GM19043 (cell line): ENCODE measurements at regions not wholly inside any gene's neighbourhood (a gene's known extent, or its start where the extent isn't known, plus 50 kb on each side); places are given as distances from the start of the nearest gene placed in this dataset.

ENCODE experiments used
- ATAC-seq: cut with Tn5 transposase; IDR thresholded peaks from one replicate; pipeline ENCODE4 v1.9.1; 2021; ENCODE audit warnings: low read depth; ENCODE audit not compliant: unreplicated experiment

GRCh38 chr20:12337601-12338000 is 419.9 kb downstream of the BTBD3 start:
- ATAC-seq: no peak

GRCh38 chr20:12345978-12346377 is 428.3 kb downstream of the BTBD3 start:
- ATAC-seq: no peak

- ATAC-seq: no peak
Measured at GRCh38 chr20:12353842-12354241, 436.1 kb downstream of the BTBD3 start.

- ATAC-seq: no peak
Measured at GRCh38 chr20:12354725-12355124, 437.0 kb downstream of the BTBD3 start.

- ATAC-seq: no peak
Measured at GRCh38 chr20:12355185-12355584, 437.5 kb downstream of the BTBD3 start.

- ATAC-seq: no peak
Measured at GRCh38 chr20:12358006-12358654, 440.4 kb downstream of the BTBD3 start.

- no peak for ATAC-seq
Measured at GRCh38 chr20:12358655-12359009, 440.9 kb downstream of the BTBD3 start.

GRCh38 chr20:12371990-12372389 is 454.3 kb downstream of the BTBD3 start:
- ATAC-seq: no peak

GRCh38 chr20:12372557-12372956 is 454.9 kb downstream of the BTBD3 start:
- ATAC-seq: no peak

GRCh38 chr20:12375967-12376366 is 458.3 kb downstream of the BTBD3 start:
- ATAC-seq: no peak

- ATAC-seq: no peak
Measured at GRCh38 chr20:12383821-12384220, 466.1 kb downstream of the BTBD3 start.

GRCh38 chr20:12386821-12387220 is 469.1 kb downstream of the BTBD3 start:
- no peak for ATAC-seq

GRCh38 chr20:12391099-12391498 is 473.4 kb downstream of the BTBD3 start:
- no peak for ATAC-seq

GRCh38 chr20:12394786-12395185 is 477.1 kb downstream of the BTBD3 start:
- no peak for ATAC-seq

GRCh38 chr20:12395353-12395752 is 477.7 kb downstream of the BTBD3 start:
- no peak for ATAC-seq

GRCh38 chr20:12395760-12396159 is 478.1 kb downstream of the BTBD3 start:
- ATAC-seq: no peak

GRCh38 chr20:12399110-12399836 is 481.6 kb downstream of the BTBD3 start:
- ATAC-seq: no peak

- no peak for ATAC-seq
Measured at GRCh38 chr20:12404941-12405340, 487.2 kb downstream of the BTBD3 start.

GRCh38 chr20:12406978-12407377 is 489.3 kb downstream of the BTBD3 start:
- ATAC-seq: no peak

- ATAC-seq: no peak
Measured at GRCh38 chr20:12409501-12409900, 491.8 kb downstream of the BTBD3 start.

- no peak for ATAC-seq
Measured at GRCh38 chr20:12410783-12411182, 493.1 kb downstream of the BTBD3 start.

- no peak for ATAC-seq
Measured at GRCh38 chr20:12411246-12411940, 493.7 kb downstream of the BTBD3 start.
